Vagina (tissue), 2 donors: ENCODE measurements at regions not wholly inside any gene's neighbourhood (a gene's known extent, or its start where the extent isn't known, plus 50 kb on each side); places are given as distances from the start of the nearest gene placed in this dataset.

Experiments used
- CTCF ChIP-seq, 3 experiments: fragments of 450-650 bp in 2 of 3; fragments of 200-600 bp in 1 of 3; sonication (generic) in 1 of 3; IDR thresholded peaks; one replicate each; pipeline ENCODE4 v1.5.1; 2017 to 2019; ENCODE audit warnings: antibody characterized with exemption in 3 of 3, mild to moderate bottlenecking in 2 of 3, moderate library complexity in 2 of 3
- POLR2A ChIP-seq, 2 donors: fragments of 450-650 bp; IDR thresholded peaks; one replicate each; pipeline ENCODE4 v1.6.1; 2017; ENCODE audit warnings: antibody characterized with exemption in 2 of 2, mild to moderate bottlenecking in 2 of 2, moderate library complexity in 2 of 2
- POLR2AphosphoS5 ChIP-seq, 2 donors: sonication (generic); formaldehyde crosslinking; IDR thresholded peaks; one replicate each; pipeline ENCODE4 v1.9.0; 2017; ENCODE audit warnings: antibody characterized with exemption in 2 of 2, mild to moderate bottlenecking in 2 of 2, low read depth in 1 of 2; ENCODE audit not compliant: insufficient read depth in 1 of 2

GRCh38 chr9:31334837-31335528 lies 1049.5 kb upstream of the ACO1 start:
- no peak for TF ChIP-seq CTCF (IDR thresholded peaks at IDR 0.05)
- TF ChIP-seq POLR2AphosphoS5 (IDR thresholded peaks at IDR 0.05; ENCODE audit: insufficient read depth in 1 of 2, low read depth in 1 of 2) = no peak
- no peak for TF ChIP-seq POLR2A (IDR thresholded peaks at IDR 0.05)
